HL-60 (cell line): ENCODE measurements at regions not wholly inside any gene's neighbourhood (a gene's known extent, or its start where the extent isn't known, plus 50 kb on each side); places are given as distances from the start of the nearest gene placed in this dataset.

ENCODE experiments used
- GABPA ChIP-seq: IDR thresholded peaks from 2 replicates; pipeline ENCODE4 v1.6.1; 2012; ENCODE audit warnings: low read depth
- POLR2AphosphoS5 ChIP-seq: IDR thresholded peaks from 2 replicates; pipeline ENCODE4 v1.6.1; 2012; ENCODE audit warnings: low read depth
- TF ChIP-seq, protein P1 (sequence below): IDR thresholded peaks from one replicate; pipeline ENCODE4 v1.5.1; 2011; ENCODE audit warnings: low read length, control low read depth, inconsistent platforms; ENCODE audit not compliant: insufficient read depth

DNA sequence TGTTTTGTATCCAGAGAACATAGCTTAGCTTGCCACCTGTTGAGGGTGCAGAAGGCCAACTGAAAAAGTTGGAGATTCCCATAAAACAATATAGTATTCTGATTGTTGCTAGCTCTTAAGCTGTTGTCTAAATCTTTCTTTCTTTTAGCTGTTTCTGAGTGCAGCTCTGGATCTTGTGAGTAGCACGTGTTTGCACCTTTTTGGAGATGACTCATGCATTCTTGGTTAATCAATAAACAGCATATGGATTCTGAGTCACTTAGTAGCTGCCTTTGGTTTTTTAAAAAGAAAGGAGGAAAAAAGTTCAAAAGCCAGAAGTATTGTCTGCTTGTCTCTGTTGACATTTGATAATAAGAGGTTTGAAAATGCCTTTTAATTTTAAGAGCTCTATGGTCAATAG lies 483.0 kb upstream of the FSIP2 start:
- TF ChIP-seq, protein P1, sequence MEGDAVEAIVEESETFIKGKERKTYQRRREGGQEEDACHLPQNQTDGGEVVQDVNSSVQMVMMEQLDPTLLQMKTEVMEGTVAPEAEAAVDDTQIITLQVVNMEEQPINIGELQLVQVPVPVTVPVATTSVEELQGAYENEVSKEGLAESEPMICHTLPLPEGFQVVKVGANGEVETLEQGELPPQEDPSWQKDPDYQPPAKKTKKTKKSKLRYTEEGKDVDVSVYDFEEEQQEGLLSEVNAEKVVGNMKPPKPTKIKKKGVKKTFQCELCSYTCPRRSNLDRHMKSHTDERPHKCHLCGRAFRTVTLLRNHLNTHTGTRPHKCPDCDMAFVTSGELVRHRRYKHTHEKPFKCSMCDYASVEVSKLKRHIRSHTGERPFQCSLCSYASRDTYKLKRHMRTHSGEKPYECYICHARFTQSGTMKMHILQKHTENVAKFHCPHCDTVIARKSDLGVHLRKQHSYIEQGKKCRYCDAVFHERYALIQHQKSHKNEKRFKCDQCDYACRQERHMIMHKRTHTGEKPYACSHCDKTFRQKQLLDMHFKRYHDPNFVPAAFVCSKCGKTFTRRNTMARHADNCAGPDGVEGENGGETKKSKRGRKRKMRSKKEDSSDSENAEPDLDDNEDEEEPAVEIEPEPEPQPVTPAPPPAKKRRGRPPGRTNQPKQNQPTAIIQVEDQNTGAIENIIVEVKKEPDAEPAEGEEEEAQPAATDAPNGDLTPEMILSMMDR, result no peak
- TF ChIP-seq POLR2AphosphoS5 (no peak), GABPA (no peak)
